K562 (cell line): ENCODE measurements at regions not wholly inside any gene's neighbourhood (a gene's known extent, or its start where the extent isn't known, plus 50 kb on each side); places are given as distances from the start of the nearest gene placed in this dataset.
A peak's percentile ranks its signal among the peaks of the same experiment; 100 is the strongest.

Source experiments
- CTCF ChIP-seq, 3 experiments: IDR thresholded peaks in 2 of 3; conservative IDR thresholded peaks in 1 of 3; 2 replicates each; pipeline ENCODE4 v1.5.1; 2011 to 2012; ENCODE audit warnings: low read length in 3 of 3, mild to moderate bottlenecking in 3 of 3, control low read depth in 2 of 3, improper control_type of control experiment in 1 of 3, inconsistent platforms in 1 of 3, low read depth in 1 of 3, mixed read lengths in 1 of 3, moderate library complexity in 1 of 3; ENCODE audit not compliant: insufficient read depth in 2 of 3
- FOXK2 ChIP-seq, 2 experiments: fragments of 450-650 bp; IDR thresholded peaks in 1 of 2; conservative IDR thresholded peaks in 1 of 2; 2 replicates each; pipeline ENCODE4 v1.6.1; 2016; ENCODE audit warnings: low read depth in 2 of 2, mild to moderate bottlenecking in 1 of 2
- GATAD2A ChIP-seq: fragments of 450-650 bp; IDR thresholded peaks from 2 replicates; pipeline ENCODE4 v1.6.1; 2017
- POLR2AphosphoS5 ChIP-seq: IDR thresholded peaks from 2 replicates; pipeline ENCODE4 v1.6.1; 2011; ENCODE audit warnings: mild to moderate bottlenecking, low read depth, low read length, moderate library complexity; ENCODE audit not compliant: control insufficient read depth, insufficient read depth
- SMAD1 ChIP-seq: fragments of 150-350 bp; IDR thresholded peaks from 2 replicates; pipeline ENCODE4 v1.6.1; 2014; ENCODE audit warnings: low read length, low read depth; ENCODE audit not compliant: partially characterized antibody
- SMAD4 ChIP-seq: fragments of 250-450 bp; sonication (Bioruptor Pico); conservative IDR thresholded peaks from 2 replicates; pipeline ENCODE4 v1.8.0; 2021; ENCODE audit warnings: inconsistent platforms, mild to moderate bottlenecking, moderate library complexity
- SP1 ChIP-seq: sonication (generic); formaldehyde crosslinking; IDR thresholded peaks from 2 replicates; pipeline ENCODE4 v1.8.1; 2022; ENCODE audit warnings: mild to moderate bottlenecking, missing genetic modification reagents
- ZNF280B ChIP-seq: fragments of 250-450 bp; sonication (Bioruptor Pico); IDR thresholded peaks from 2 replicates; pipeline ENCODE4 v1.5.1; 2021; ENCODE audit warnings: mild to moderate bottlenecking
- ZNF696 ChIP-seq: fragments of 250-450 bp; sonication (Bioruptor Pico); conservative IDR thresholded peaks from 2 replicates; pipeline ENCODE4 v1.4.0; 2020; ENCODE audit warnings: mild to moderate bottlenecking, moderate library complexity

- TF ChIP-seq FOXK2 (conservative IDR thresholded peaks at IDR 0.05 in 1 of 2, IDR thresholded peaks at IDR 0.05 in 1 of 2; ENCODE audit: low read depth in 2 of 2) (0 out of 4 replicates have a peak, but pooled peaks of 1 of the 2 experiments have one; percentile 27), CTCF (IDR thresholded peaks at IDR 0.05 in 2 of 3, conservative IDR thresholded peaks at IDR 0.05 in 1 of 3; ENCODE audit: insufficient read depth in 2 of 3, low read depth in 1 of 3, low read length in 3 of 3) (no peak), SMAD1 (no peak), ZNF280B (no peak), SP1 (CRISPR knock-in tag) (no peak), POLR2AphosphoS5 (no peak), SMAD4 (no peak), GATAD2A (no peak), ZNF696 (CRISPR knock-in tag) (no peak)
Observed at GRCh38 chr4:138897811-138898226, 117.8 kb upstream of the NOCT start.
